ENCODE measurements at regions not wholly inside any gene's neighbourhood (a gene's known extent, or its start where the extent isn't known, plus 50 kb on each side); places are given as distances from the start of the nearest gene placed in this dataset.

GRCh38 chr4:31620476-31620875, 900.3 kb downstream of the PCDH7 start:
- no peak overlapping the region for H3K27ac Mint-ChIP-seq
- peaks cover 3% of the 10 kb centered on the region for H3K9me3 Mint-ChIP-seq
- CTCF ChIA-PET: no interaction called here
- no peak for DNase-seq
- H3K36me3 Mint-ChIP-seq (ENCODE audit: low read depth): no peaks in the 10 kb centered on the region
- intact Hi-C loops (cut with micrococcal nuclease): no loop called here
- H3K27me3 Mint-ChIP-seq (ENCODE audit: low read depth): no peaks in the 10 kb centered on the region
- H3K4me3 Mint-ChIP-seq: no peak overlapping the region
- no peaks in the 10 kb centered on the region for H3K4me1 Mint-ChIP-seq (ENCODE audit: low read depth)

DNA sequence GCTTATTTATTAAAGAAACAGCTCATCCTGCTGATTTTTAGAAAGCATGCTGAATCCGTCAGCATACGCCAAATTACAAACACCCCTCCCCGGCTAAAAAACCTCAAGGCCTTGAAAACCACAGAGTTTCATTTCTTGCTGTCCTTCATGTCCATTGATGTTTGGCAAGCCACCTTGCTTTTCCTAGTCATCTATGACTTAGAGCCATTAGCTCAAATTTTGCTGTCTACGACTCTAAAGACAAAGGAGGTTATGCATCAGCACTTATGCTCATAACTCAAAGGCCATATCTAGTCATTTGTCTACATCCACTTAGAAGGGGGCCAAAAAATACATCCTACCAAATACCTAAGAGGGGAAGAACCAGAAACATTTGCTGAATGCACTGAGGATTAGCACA, 925.1 kb downstream of the PCDH7 start:
- H3K27ac Mint-ChIP-seq: no peak overlapping the region
- CTCF ChIA-PET: no interaction called here
- H3K36me3 Mint-ChIP-seq (ENCODE audit: low read depth): no peaks in the 10 kb centered on the region
- no peak for DNase-seq
- no peak overlapping the region for H3K4me3 Mint-ChIP-seq
- intact Hi-C loops (cut with micrococcal nuclease): no loop called here
- no peaks in the 10 kb centered on the region for H3K4me1 Mint-ChIP-seq (ENCODE audit: low read depth)
- no peaks in the 10 kb centered on the region for H3K27me3 Mint-ChIP-seq (ENCODE audit: low read depth)
- H3K9me3 Mint-ChIP-seq: peaks cover 5% of the 10 kb centered on the region

- DNase-seq: no peak
These were observed 927.6 kb downstream of the PCDH7 start for GRCh38 chr4:31647786-31648185.

GRCh38 chr4:31649878-31650277, 929.7 kb downstream of the PCDH7 start:
- H3K9me3 Mint-ChIP-seq: peaks cover 2% of the 10 kb centered on the region
- no peak overlapping the region for H3K27ac Mint-ChIP-seq
- DNase-seq: no peak
- H3K36me3 Mint-ChIP-seq (ENCODE audit: low read depth): no peaks in the 10 kb centered on the region
- H3K4me1 Mint-ChIP-seq (ENCODE audit: low read depth): no peaks in the 10 kb centered on the region
- no peaks in the 10 kb centered on the region for H3K27me3 Mint-ChIP-seq (ENCODE audit: low read depth)
- no peak overlapping the region for H3K4me3 Mint-ChIP-seq
- CTCF ChIA-PET: interaction anchor here (0.6 kb wide), 1 partner anchor 236 kb away, joined by 3 read pairs; no protein-coding TSS in a partner anchor
- intact Hi-C loops (cut with micrococcal nuclease): no loop called here

More at GRCh38 chr4:31647786-31648185, 927.6 kb downstream of the PCDH7 start:
- CTCF ChIA-PET: interaction anchor here (0.5 kb wide), 1 partner anchor 564 kb away, joined by 3 read pairs; no protein-coding TSS in a partner anchor
- Mint-ChIP-seq H3K4me1 (ENCODE audit: low read depth) (no peaks in the 10 kb centered on the region), H3K4me3 (no peak overlapping the region), H3K9me3 (peaks cover 5% of the 10 kb centered on the region), H3K27ac (no peak overlapping the region), H3K36me3 (ENCODE audit: low read depth) (no peaks in the 10 kb centered on the region), H3K27me3 (ENCODE audit: low read depth) (no peaks in the 10 kb centered on the region)
- intact Hi-C loops (cut with micrococcal nuclease): no loop called here

DNA sequence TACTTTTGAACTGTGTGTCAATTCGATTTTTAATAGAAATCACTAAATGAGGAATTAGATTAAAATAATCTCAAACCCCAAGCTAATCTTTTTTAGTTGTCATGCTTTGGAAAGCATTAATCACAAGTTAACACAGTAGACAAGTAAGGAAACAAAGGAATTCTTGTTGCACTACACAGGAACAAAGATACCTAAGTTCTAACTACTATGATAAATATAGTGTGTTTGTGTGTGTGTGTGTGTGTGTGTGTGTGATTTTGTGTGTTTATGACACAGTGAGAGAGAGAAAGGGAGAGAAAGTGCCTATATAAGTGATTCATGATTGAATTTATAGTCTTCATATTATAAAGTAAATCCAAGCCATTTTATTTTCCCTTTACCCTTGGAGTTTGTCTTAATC, 931.4 kb downstream of the PCDH7 start:
- Mint-ChIP-seq H3K36me3 (ENCODE audit: low read depth) (no peaks in the 10 kb centered on the region), H3K9me3 (no peaks in the 10 kb centered on the region), H3K27ac (no peak overlapping the region), H3K27me3 (ENCODE audit: low read depth) (no peaks in the 10 kb centered on the region), H3K4me1 (ENCODE audit: low read depth) (no peaks in the 10 kb centered on the region), H3K4me3 (no peak overlapping the region)
- CTCF ChIA-PET: interaction anchor here (0.7 kb wide), 1 partner anchor 14 kb away, joined by 3 read pairs; no protein-coding TSS in a partner anchor
- no peak for DNase-seq
- intact Hi-C loops (cut with micrococcal nuclease): no loop called here

GRCh38 chr4:31655328-31655727, 935.2 kb downstream of the PCDH7 start:
- no peak overlapping the region for H3K4me3 Mint-ChIP-seq
- H3K9me3 Mint-ChIP-seq: peaks cover 4% of the 10 kb centered on the region
- H3K27ac Mint-ChIP-seq: no peak overlapping the region
- H3K36me3 Mint-ChIP-seq (ENCODE audit: low read depth): no peaks in the 10 kb centered on the region
- CTCF ChIA-PET: no interaction called here
- intact Hi-C loops (cut with micrococcal nuclease): no loop called here
- H3K4me1 Mint-ChIP-seq (ENCODE audit: low read depth): no peaks in the 10 kb centered on the region
- H3K27me3 Mint-ChIP-seq (ENCODE audit: low read depth): no peaks in the 10 kb centered on the region
- no peak for DNase-seq

- Mint-ChIP-seq H3K36me3 (ENCODE audit: low read depth) (no peaks in the 10 kb centered on the region), H3K9me3 (peaks cover 4% of the 10 kb centered on the region), H3K27me3 (ENCODE audit: low read depth) (no peaks in the 10 kb centered on the region), H3K4me1 (ENCODE audit: low read depth) (no peaks in the 10 kb centered on the region), H3K4me3 (no peak overlapping the region), H3K27ac (no peak overlapping the region)
- CTCF ChIA-PET: no interaction called here
- no peak for DNase-seq
- intact Hi-C loops (cut with micrococcal nuclease): no loop called here
These were observed 937.8 kb downstream of the PCDH7 start for GRCh38 chr4:31657859-31658570.

DNA sequence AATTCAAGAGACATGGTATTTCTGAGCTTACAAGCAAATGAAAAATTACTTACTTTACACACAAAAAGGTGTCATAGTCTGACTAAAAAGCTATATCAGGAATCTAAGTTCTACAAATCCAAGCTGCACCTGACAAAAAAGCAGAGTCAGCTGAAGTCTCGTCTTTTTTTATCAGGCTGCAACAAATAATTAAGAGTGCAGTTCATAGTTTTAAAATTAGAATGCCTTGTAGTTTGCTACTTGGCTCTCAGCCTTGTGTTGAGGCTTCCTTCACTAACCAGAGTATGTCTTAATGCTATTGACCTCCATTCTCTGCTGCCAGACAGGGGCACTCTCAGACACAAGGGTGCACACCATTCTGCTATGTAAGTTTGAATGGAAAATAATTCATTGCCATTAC, 940.7 kb downstream of the PCDH7 start:
- H3K36me3 Mint-ChIP-seq (ENCODE audit: low read depth): no peaks in the 10 kb centered on the region
- DNase-seq: no peak
- H3K4me3 Mint-ChIP-seq: no peak overlapping the region
- H3K4me1 Mint-ChIP-seq (ENCODE audit: low read depth): no peaks in the 10 kb centered on the region
- H3K9me3 Mint-ChIP-seq: peaks cover 4% of the 10 kb centered on the region
- CTCF ChIA-PET: no interaction called here
- H3K27me3 Mint-ChIP-seq (ENCODE audit: low read depth): no peaks in the 10 kb centered on the region
- intact Hi-C loops (cut with micrococcal nuclease): no loop called here
- no peak overlapping the region for H3K27ac Mint-ChIP-seq

GRCh38 chr4:31662951-31663350, 942.8 kb downstream of the PCDH7 start:
- intact Hi-C loops (cut with micrococcal nuclease): no loop called here
- no peaks in the 10 kb centered on the region for H3K4me1 Mint-ChIP-seq (ENCODE audit: low read depth)
- H3K9me3 Mint-ChIP-seq: peaks cover 6% of the 10 kb centered on the region
- no peak overlapping the region for H3K4me3 Mint-ChIP-seq
- no peak overlapping the region for H3K27ac Mint-ChIP-seq
- H3K27me3 Mint-ChIP-seq (ENCODE audit: low read depth): no peaks in the 10 kb centered on the region
- H3K36me3 Mint-ChIP-seq (ENCODE audit: low read depth): no peaks in the 10 kb centered on the region
- CTCF ChIA-PET: no interaction called here
- DNase-seq: no peak

GRCh38 chr4:31667686-31668085, 947.5 kb downstream of the PCDH7 start:
- no peak overlapping the region for H3K4me3 Mint-ChIP-seq
- H3K27ac Mint-ChIP-seq: no peak overlapping the region
- H3K9me3 Mint-ChIP-seq: peaks cover 2% of the 10 kb centered on the region
- intact Hi-C loops (cut with micrococcal nuclease): no loop called here
- H3K36me3 Mint-ChIP-seq (ENCODE audit: low read depth): no peaks in the 10 kb centered on the region
- H3K4me1 Mint-ChIP-seq (ENCODE audit: low read depth): no peaks in the 10 kb centered on the region
- DNase-seq: no peak
- H3K27me3 Mint-ChIP-seq (ENCODE audit: low read depth): no peaks in the 10 kb centered on the region
- CTCF ChIA-PET: no interaction called here

DNA sequence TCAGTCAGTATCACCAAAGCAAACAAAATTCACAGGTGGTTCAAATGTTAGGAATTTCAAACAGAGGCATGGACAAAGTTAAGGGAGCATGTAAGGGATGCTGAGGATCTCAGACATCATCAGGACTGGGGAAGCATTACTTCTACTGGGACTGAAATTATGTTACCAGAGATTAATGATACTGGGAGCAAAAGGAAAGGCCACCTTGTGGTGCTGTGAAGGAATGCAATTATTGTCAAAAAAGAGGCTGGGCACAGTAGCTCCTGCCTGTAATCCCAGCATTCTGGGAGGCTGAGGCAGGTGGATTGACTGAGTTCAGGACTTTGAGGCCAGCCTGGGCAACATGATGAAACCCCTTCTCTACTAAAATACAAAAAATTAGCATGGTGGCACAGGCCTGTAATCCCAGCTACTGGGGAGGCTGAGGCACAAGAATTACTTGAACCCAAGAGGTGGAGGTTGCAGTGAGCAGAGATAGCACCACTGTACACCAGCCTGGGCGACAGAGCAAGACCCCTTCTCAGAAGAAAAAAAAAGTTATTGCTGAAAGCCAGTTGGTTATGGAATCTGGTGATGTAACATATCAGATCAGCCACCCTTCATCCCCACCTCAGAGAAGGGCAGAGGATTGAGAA, 954.3 kb downstream of the PCDH7 start:
- no peaks in the 10 kb centered on the region for H3K9me3 Mint-ChIP-seq
- no peak overlapping the region for H3K27ac Mint-ChIP-seq
- no peaks in the 10 kb centered on the region for H3K27me3 Mint-ChIP-seq (ENCODE audit: low read depth)
- no peaks in the 10 kb centered on the region for H3K36me3 Mint-ChIP-seq (ENCODE audit: low read depth)
- DNase-seq: no peak
- H3K4me1 Mint-ChIP-seq (ENCODE audit: low read depth): no peaks in the 10 kb centered on the region
- H3K4me3 Mint-ChIP-seq: no peak overlapping the region
- CTCF ChIA-PET: no interaction called here
- intact Hi-C loops (cut with micrococcal nuclease): loop anchor here (10.0 kb wide), 1 partner anchor 960 kb away; no protein-coding TSS in a partner anchor

- no peaks in the 10 kb centered on the region for H3K4me1 Mint-ChIP-seq (ENCODE audit: low read depth)
- no peak overlapping the region for H3K4me3 Mint-ChIP-seq
- no peaks in the 10 kb centered on the region for H3K36me3 Mint-ChIP-seq (ENCODE audit: low read depth)
- intact Hi-C loops (cut with micrococcal nuclease): loop anchor here (10.0 kb wide), 1 partner anchor 964 kb away; no protein-coding TSS in a partner anchor
- no peak overlapping the region for H3K27ac Mint-ChIP-seq
- DNase-seq: no peak
- H3K27me3 Mint-ChIP-seq (ENCODE audit: low read depth): no peaks in the 10 kb centered on the region
- H3K9me3 Mint-ChIP-seq: no peaks in the 10 kb centered on the region
- CTCF ChIA-PET: no interaction called here
These were observed 958.2 kb downstream of the PCDH7 start for GRCh38 chr4:31678356-31678755.

DNA sequence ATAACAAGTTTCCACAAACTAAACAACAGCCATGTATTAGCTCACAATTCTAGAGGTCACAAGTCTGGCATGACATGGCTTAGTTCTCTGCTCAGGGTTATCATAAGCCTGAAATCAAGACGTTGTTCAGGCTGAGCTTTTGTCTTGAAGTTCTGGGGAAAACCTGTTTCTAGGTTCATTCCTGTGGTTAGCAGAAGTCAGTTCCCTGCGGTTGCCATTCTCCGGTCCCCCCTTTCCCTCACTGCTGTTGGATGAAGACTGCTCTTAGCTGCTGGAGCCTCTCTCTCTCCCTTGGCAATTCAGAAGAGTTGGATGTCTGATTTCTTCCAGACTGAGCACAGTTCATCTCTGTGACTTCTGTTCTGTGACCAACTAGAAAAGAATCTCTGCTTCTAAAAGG, 962.6 kb downstream of the PCDH7 start:
- Mint-ChIP-seq H3K36me3 (ENCODE audit: low read depth) (no peaks in the 10 kb centered on the region), H3K4me1 (ENCODE audit: low read depth) (no peaks in the 10 kb centered on the region), H3K4me3 (no peak overlapping the region), H3K27ac (no peak overlapping the region), H3K9me3 (no peaks in the 10 kb centered on the region), H3K27me3 (ENCODE audit: low read depth) (no peaks in the 10 kb centered on the region)
- CTCF ChIA-PET: interaction anchor here (0.5 kb wide), 1 partner anchor 472 kb away, joined by 3 read pairs; no protein-coding TSS in a partner anchor
- no peak for DNase-seq
- intact Hi-C loops (cut with micrococcal nuclease): no loop called here
